SK-N-SH treated with all-trans-retinoic acid at 6 μM for 48 hours (cell line): ENCODE measurements at regions not wholly inside any gene's neighbourhood (a gene's known extent, or its start where the extent isn't known, plus 50 kb on each side); places are given as distances from the start of the nearest gene placed in this dataset.

Source experiments
- ARNTL ChIP-seq: fragments of 450-650 bp; formaldehyde crosslinking; IDR thresholded peaks from 2 replicates; pipeline ENCODE4 v1.5.0; 2020; ENCODE audit warnings: low read depth, mild to moderate bottlenecking, moderate library complexity, borderline replicate concordance
- CSDC2 ChIP-seq: fragments of 250-450 bp; sonication (Bioruptor Pico); IDR thresholded peaks from 2 replicates; pipeline ENCODE4 v1.5.0; 2020; ENCODE audit warnings: mild to moderate bottlenecking, moderate library complexity
- PATZ1 ChIP-seq: fragments of 250-450 bp; sonication (Bioruptor Pico); IDR thresholded peaks from 2 replicates; pipeline ENCODE4 v1.8.0; 2020; ENCODE audit warnings: mild to moderate bottlenecking, moderate library complexity, borderline replicate concordance
- RARB ChIP-seq: fragments of 250-450 bp; sonication (Bioruptor Pico); IDR thresholded peaks from 2 replicates; pipeline ENCODE4 v1.8.0; 2021; ENCODE audit warnings: mild to moderate bottlenecking, moderate library complexity
- ZFP3 ChIP-seq: fragments of 250-450 bp; sonication (Bioruptor Pico); IDR thresholded peaks from 2 replicates; pipeline ENCODE4 v1.5.0; 2020; ENCODE audit warnings: mild to moderate bottlenecking, moderate library complexity
- ZNF70 ChIP-seq: fragments of 450-650 bp; formaldehyde crosslinking; IDR thresholded peaks from 2 replicates; pipeline ENCODE4 v1.5.0; 2020; ENCODE audit warnings: mild to moderate bottlenecking, moderate library complexity

DNA sequence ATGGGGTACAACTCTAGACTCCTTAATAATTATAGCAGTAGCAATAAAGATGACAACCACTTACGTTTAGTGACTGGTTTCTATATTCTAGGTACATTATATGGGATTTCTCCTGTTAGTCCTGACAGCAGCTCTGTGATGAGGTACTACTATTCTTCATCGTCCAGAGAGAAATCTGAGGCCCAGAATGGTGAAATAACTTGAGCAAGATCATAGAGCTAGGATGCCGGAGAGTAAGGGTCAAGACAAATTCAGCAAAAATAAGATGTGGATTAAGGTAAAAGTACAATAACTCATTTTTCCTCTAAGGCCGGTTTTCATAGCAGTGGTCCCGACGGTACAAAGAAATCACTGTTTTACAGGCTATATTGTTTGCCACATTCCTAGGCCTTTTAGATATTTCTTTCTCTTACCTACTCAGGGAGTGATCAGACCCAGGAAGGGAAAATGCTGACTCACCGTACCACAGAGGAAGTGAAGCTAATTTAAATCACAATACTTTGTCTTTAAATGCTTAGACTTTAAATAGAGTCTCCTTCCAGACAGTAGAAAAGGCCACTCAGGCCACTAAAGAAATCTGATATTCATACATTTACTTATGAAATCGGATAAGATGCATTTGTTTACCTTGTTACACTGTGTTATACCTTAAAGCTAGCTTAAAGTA is 2023.0 kb upstream of the AGA start:
- TF ChIP-seq PATZ1 (CRISPR knock-in tag) (no peak), ARNTL (CRISPR knock-in tag) (no peak), CSDC2 (no peak), ZFP3 (CRISPR knock-in tag) (no peak), ZNF70 (no peak), RARB (CRISPR knock-in tag) (no peak)
